GM19351 (cell line): ENCODE measurements at regions not wholly inside any gene's neighbourhood (a gene's known extent, or its start where the extent isn't known, plus 50 kb on each side); places are given as distances from the start of the nearest gene placed in this dataset.

Experiments
- ATAC-seq: cut with Tn5 transposase; IDR thresholded peaks from one replicate; pipeline ENCODE4 v1.9.1; 2021; ENCODE audit warnings: mild to moderate bottlenecking, moderate library complexity; ENCODE audit not compliant: unreplicated experiment

- ATAC-seq, result no peak
These were observed 73.3 kb downstream of the RFC3 start for GRCh38 chr13:33891196-33891742.

- ATAC-seq, result no peak
These were observed 75.6 kb downstream of the RFC3 start for GRCh38 chr13:33893559-33893958.

GRCh38 chr13:33904431-33904830 lies 86.5 kb downstream of the RFC3 start:
- ATAC-seq, result no peak

GRCh38 chr13:33908116-33908515 lies 90.2 kb downstream of the RFC3 start:
- no peak for ATAC-seq

GRCh38 chr13:33910255-33910654 lies 92.3 kb downstream of the RFC3 start:
- ATAC-seq, result no peak

GRCh38 chr13:33911521-33911920 lies 93.6 kb downstream of the RFC3 start:
- no peak for ATAC-seq

GRCh38 chr13:33913829-33914228 lies 95.9 kb downstream of the RFC3 start:
- ATAC-seq, result no peak

- ATAC-seq, result no peak
These were observed 99.2 kb downstream of the RFC3 start for GRCh38 chr13:33917190-33917589.

- no peak for ATAC-seq
These were observed 100.4 kb downstream of the RFC3 start for GRCh38 chr13:33918199-33918932.

- ATAC-seq, result no peak
These were observed 101.2 kb downstream of the RFC3 start for GRCh38 chr13:33919120-33919519.

GRCh38 chr13:33925563-33925962 lies 107.6 kb downstream of the RFC3 start:
- ATAC-seq, result no peak

- no peak for ATAC-seq
These were observed 109.4 kb downstream of the RFC3 start for GRCh38 chr13:33927315-33927714.

- ATAC-seq, result peak; percentile 70
These were observed 113.7 kb downstream of the RFC3 start for GRCh38 chr13:33931397-33932311.

GRCh38 chr13:33932769-33933406 lies 114.9 kb downstream of the RFC3 start:
- ATAC-seq, result no peak

GRCh38 chr13:33933810-33934209 lies 115.9 kb downstream of the RFC3 start:
- ATAC-seq, result no peak

GRCh38 chr13:33934343-33934742 lies 116.4 kb downstream of the RFC3 start:
- no peak for ATAC-seq

- ATAC-seq, result no peak
These were observed 117.0 kb downstream of the RFC3 start for GRCh38 chr13:33934951-33935371.

GRCh38 chr13:33935969-33936368 lies 118.0 kb downstream of the RFC3 start:
- ATAC-seq, result no peak

GRCh38 chr13:33937373-33938098 lies 119.6 kb downstream of the RFC3 start:
- no peak for ATAC-seq

- ATAC-seq, result no peak
These were observed 122.3 kb downstream of the RFC3 start for GRCh38 chr13:33940256-33940655.

- ATAC-seq, result no peak
These were observed 122.9 kb downstream of the RFC3 start for GRCh38 chr13:33940898-33941297.
